Endodermal cell (in vitro differentiated cells): ENCODE measurements at regions not wholly inside any gene's neighbourhood (a gene's known extent, or its start where the extent isn't known, plus 50 kb on each side); places are given as distances from the start of the nearest gene placed in this dataset.
A peak's percentile ranks its signal among the peaks of the same experiment; 100 is the strongest.

ENCODE experiments used
- DNase-seq: peaks from one replicate; pipeline ENCODE4 v3.0.0-alpha.2; 2017
- H3K27ac ChIP-seq: 2 replicates; pipeline ENCODE4 v1.5.1; 2013; ENCODE audit warnings: mild to moderate bottlenecking, low read depth, low read length, moderate library complexity
- H3K27me3 ChIP-seq: 2 replicates; pipeline ENCODE4 v1.6.1; 2013; ENCODE audit warnings: mild to moderate bottlenecking, low read length, moderate library complexity; ENCODE audit not compliant: insufficient read depth, control insufficient read depth, poor library complexity, severe bottlenecking
- H3K36me3 ChIP-seq: 2 replicates; pipeline ENCODE4 v1.7.0; 2013; ENCODE audit warnings: mild to moderate bottlenecking, low read length, moderate library complexity; ENCODE audit not compliant: control insufficient read depth, insufficient read depth
- H3K4me1 ChIP-seq: one replicate; pipeline ENCODE4 v1.7.0; 2013; ENCODE audit warnings: low read length; ENCODE audit not compliant: control insufficient read depth, insufficient read depth
- H3K4me3 ChIP-seq: 2 replicates; pipeline ENCODE4 v1.5.1; 2013; ENCODE audit warnings: mild to moderate bottlenecking, low read length, moderate library complexity
- H3K9ac ChIP-seq: 2 replicates; pipeline ENCODE4 v1.6.1; 2013; ENCODE audit warnings: mild to moderate bottlenecking, low read length, moderate library complexity; ENCODE audit not compliant: poor library complexity, severe bottlenecking; ENCODE audit errors: extremely low read depth
- H3K9me3 ChIP-seq: 2 replicates; pipeline ENCODE4 v1.6.1; 2013; ENCODE audit warnings: mild to moderate bottlenecking, low read length, moderate library complexity; ENCODE audit not compliant: control insufficient read depth
- H3K27ac Mint-ChIP-seq: 2 replicates; pipeline ENCODE4 v1.8.0; 2020; ENCODE audit warnings: mixed read lengths
- H3K27me3 Mint-ChIP-seq: 2 replicates; pipeline ENCODE4 v1.8.0; 2021; ENCODE audit warnings: mild to moderate bottlenecking, mixed read lengths; ENCODE audit not compliant: insufficient read depth
- H3K36me3 Mint-ChIP-seq: 2 replicates; pipeline ENCODE4 v1.8.0; 2020; ENCODE audit warnings: low read depth, mixed read lengths
- H3K4me1 Mint-ChIP-seq: 2 replicates; pipeline ENCODE4 v1.8.0; 2020; ENCODE audit warnings: mixed read lengths
- H3K4me3 Mint-ChIP-seq: 2 replicates; pipeline ENCODE4 v1.8.0; 2020; ENCODE audit warnings: mild to moderate bottlenecking, moderate library complexity, mixed read lengths
- H3K9me3 Mint-ChIP-seq: 2 replicates; pipeline ENCODE4 v1.8.0; 2020; ENCODE audit warnings: mild to moderate bottlenecking, mixed read lengths
- CTCF ChIP-seq: fragments of 200-600 bp; sonication (generic); conservative IDR thresholded peaks from 2 replicates; pipeline ENCODE4 v1.5.0; 2021; ENCODE audit warnings: antibody characterized with exemption, mild to moderate bottlenecking
- WGBS, 2 experiments: methylation state at CpG; one replicate each; pipeline versions ENCODE4 v1.1.5 to v1.1.7; 2013; ENCODE audit warnings: missing lambda C conversion rate in 2 of 2, mixed read lengths in 1 of 2; ENCODE audit not compliant: insufficient coverage in 1 of 2, insufficient read length in 1 of 2; 5-methylcytosine and 5-hydroxymethylcytosine counted together

- Mint-ChIP-seq H3K27me3 (no peaks in the 10 kb centered on the region), H3K36me3 (no peaks in the 10 kb centered on the region), H3K27ac (no peak overlapping the region), H3K9me3 (peaks cover 6% of the 10 kb centered on the region), H3K4me3 (no peak overlapping the region), H3K4me1 (no peaks in the 10 kb centered on the region)
- no peaks in the 10 kb centered on the region for H3K27me3 ChIP-seq
- H3K9ac ChIP-seq, result no peak overlapping the region
- TF ChIP-seq CTCF, result no peak
- H3K36me3 ChIP-seq, result no peaks in the 10 kb centered on the region
- no peak overlapping the region for H3K4me3 ChIP-seq
- no peak overlapping the region for H3K27ac ChIP-seq
- no peaks in the 10 kb centered on the region for H3K4me1 ChIP-seq
- H3K9me3 ChIP-seq, result peaks cover 9% of the 10 kb centered on the region
- DNase-seq, result no peak
- WGBS, 2 experiments, result 90 to 94% methylated on average over 3 to 5 of the region's 5 CpGs
Observed at GRCh38 chr11:90809581-90809980, 586.7 kb upstream of the CHORDC1 start.

- Mint-ChIP-seq H3K9me3 (no peaks in the 10 kb centered on the region), H3K36me3 (no peaks in the 10 kb centered on the region), H3K27me3 (no peaks in the 10 kb centered on the region), H3K4me3 (no peak overlapping the region), H3K27ac (peak overlapping the region; percentile 44), H3K4me1 (peaks cover 2% of the 10 kb centered on the region)
- Histone ChIP-seq H3K9me3 (no peaks in the 10 kb centered on the region), H3K27ac (no peak overlapping the region), H3K4me3 (no peak overlapping the region), H3K36me3 (no peaks in the 10 kb centered on the region), H3K9ac (no peak overlapping the region), H3K27me3 (no peaks in the 10 kb centered on the region), H3K4me1 (no peaks in the 10 kb centered on the region)
- TF ChIP-seq CTCF, result no peak
- no peak for DNase-seq
- 75% methylated on average over 2 of the region's 3 CpGs; no CpG with 5 or more reads in 1 of the 2 experiments for WGBS, 2 experiments
Observed at GRCh38 chr11:90805172-90805571, 582.3 kb upstream of the CHORDC1 start.

GRCh38 chr11:90803831-90804230 is 581.0 kb upstream of the CHORDC1 start:
- no peaks in the 10 kb centered on the region for H3K36me3 Mint-ChIP-seq
- no peak for DNase-seq
- Histone ChIP-seq H3K36me3 (no peaks in the 10 kb centered on the region), H3K9ac (no peak overlapping the region), H3K27me3 (no peaks in the 10 kb centered on the region), H3K9me3 (no peaks in the 10 kb centered on the region), H3K4me1 (no peaks in the 10 kb centered on the region), H3K27ac (no peak overlapping the region), H3K4me3 (no peak overlapping the region)
- no peak for TF ChIP-seq CTCF
- H3K4me1 Mint-ChIP-seq, result peaks cover 4% of the 10 kb centered on the region
- no peaks in the 10 kb centered on the region for H3K27me3 Mint-ChIP-seq
- 88 to 100% methylated on average over 2 to 6 of the region's 7 CpGs for WGBS, 2 experiments
- no peak overlapping the region for H3K4me3 Mint-ChIP-seq
- H3K9me3 Mint-ChIP-seq, result no peaks in the 10 kb centered on the region
- H3K27ac Mint-ChIP-seq, result no peak overlapping the region
